H1 (cell line): ENCODE measurements at regions not wholly inside any gene's neighbourhood (a gene's known extent, or its start where the extent isn't known, plus 50 kb on each side); places are given as distances from the start of the nearest gene placed in this dataset.

Experiments used
- CTCF ChIA-PET: fragments of 300-600 bp; sonication (Branson Sonifier 250); formaldehyde crosslinking; loops from one replicate; lab custom pipeline; 2021; ENCODE audit not compliant: partially characterized antibody; lab: Charles Lee
- POLR2A ChIA-PET: fragments of 300-600 bp; sonication (Branson Sonifier 250); formaldehyde crosslinking; loops from one replicate; lab custom pipeline; 2021; ENCODE audit warnings: inconsistent platforms; ENCODE audit not compliant: partially characterized antibody; lab: Charles Lee
- DNase-seq, 2 experiments: peaks; one replicate each; pipeline versions ENCODE4 v3.0.0 to v3.0.0-alpha.2; 2010 to 2022; ENCODE audit warnings: low spot score in 2 of 2, low read depth in 1 of 2, mixed read lengths in 1 of 2
- FAIRE-seq: peaks from 2 replicates; lab custom pipeline; 2011; peaks lifted over from hg19 to GRCh38; lab: Jason Lieb, UNC
- H2AFZ ChIP-seq: 2 replicates; pipeline ENCODE4 v1.8.1; 2012; ENCODE audit warnings: low read length, inconsistent platforms
- H2AK5ac ChIP-seq: 2 replicates; pipeline ENCODE4 v1.6.1; 2013; ENCODE audit warnings: low read depth, low read length
- H2BK120ac ChIP-seq: replicated peaks from 2 replicates; pipeline ENCODE3; 2013; ENCODE audit warnings: low read depth, low read length, inconsistent platforms
- H2BK12ac ChIP-seq: 2 replicates; pipeline ENCODE4 v1.6.1; 2013; ENCODE audit warnings: low read depth, low read length
- H2BK15ac ChIP-seq: 2 replicates; pipeline ENCODE4 v1.6.1; 2013; ENCODE audit warnings: low read length
- H2BK20ac ChIP-seq: 2 replicates; pipeline ENCODE4 v1.6.1; 2013; ENCODE audit warnings: low read length
- H2BK5ac ChIP-seq: 2 replicates; pipeline ENCODE4 v1.6.1; 2013; ENCODE audit warnings: low read depth, low read length
- H3K14ac ChIP-seq: 2 replicates; pipeline ENCODE4 v1.6.1; 2013; ENCODE audit warnings: inconsistent platforms; ENCODE audit not compliant: insufficient read length
- H3K18ac ChIP-seq: 2 replicates; pipeline ENCODE4 v1.6.1; 2013; ENCODE audit warnings: low read length; ENCODE audit errors: extremely low read depth
- H3K23ac ChIP-seq: 2 replicates; pipeline ENCODE4 v1.6.1; 2013; ENCODE audit warnings: inconsistent platforms; ENCODE audit not compliant: insufficient read length
- H3K23me2 ChIP-seq: 2 replicates; pipeline ENCODE4 v1.6.1; 2013; ENCODE audit warnings: low read depth, low read length
- H3K27ac ChIP-seq: 2 replicates; pipeline ENCODE4 v1.6.1; 2011; ENCODE audit warnings: low read depth, low read length, inconsistent platforms
- H3K27me3 ChIP-seq, 4 experiments: replicated peaks in 1 of 4; 1 replicate in 1 of 4; 2 replicates in 3 of 4; pipeline versions ENCODE4 v1.6.1 to v1.8.1; 2011 to 2013; ENCODE audit warnings: low read length in 3 of 4, mild to moderate bottlenecking in 3 of 4, inconsistent platforms in 2 of 4, mixed read lengths in 2 of 4, moderate library complexity in 1 of 4; ENCODE audit not compliant: control insufficient read depth in 3 of 4, insufficient read depth in 3 of 4; ENCODE audit errors: extremely low read depth in 1 of 4
- H3K36me3 ChIP-seq, 4 experiments: 2 replicates each; pipeline versions ENCODE4 v1.6.1 to v1.8.1; 2011 to 2013; ENCODE audit warnings: mild to moderate bottlenecking in 4 of 4, low read length in 3 of 4, moderate library complexity in 2 of 4, control low read depth in 1 of 4, inconsistent platforms in 1 of 4; ENCODE audit not compliant: insufficient read depth in 4 of 4, control insufficient read depth in 2 of 4
- H3K4ac ChIP-seq: replicated peaks from 2 replicates; pipeline ENCODE3; 2013; ENCODE audit warnings: low read length, low read depth, mixed read lengths, inconsistent platforms; ENCODE audit not compliant: insufficient read length
- H3K4me1 ChIP-seq, 4 experiments: replicated peaks in 1 of 4; 1 replicate in 1 of 4; 2 replicates in 3 of 4; pipeline versions ENCODE4 v1.6.1 to v1.8.1; 2011 to 2013; ENCODE audit warnings: low read length in 3 of 4, inconsistent platforms in 2 of 4, mixed read lengths in 1 of 4; ENCODE audit not compliant: insufficient read depth in 4 of 4, control insufficient read depth in 3 of 4
- H3K4me2 ChIP-seq, 2 experiments: 2 replicates each; pipeline versions ENCODE4 v1.6.1 to v1.8.1; 2011 to 2013; ENCODE audit warnings: low read depth in 2 of 2, low read length in 2 of 2, control low read depth in 1 of 2, inconsistent platforms in 1 of 2, mild to moderate bottlenecking in 1 of 2; ENCODE audit not compliant: insufficient read depth in 1 of 2
- H3K4me3 ChIP-seq, 4 experiments: fragments of 200-600, 300-600 bp in 1 of 4; sonication (generic), shearing (Covaris generic), sonication (Bioruptor Twin) in 1 of 4; 2 replicates each; pipeline versions ENCODE4 v1.5.1 to v1.8.1; 2011 to 2016; ENCODE audit warnings: low read length in 4 of 4, low read depth in 3 of 4, control low read depth in 2 of 4, inconsistent platforms in 2 of 4, mild to moderate bottlenecking in 2 of 4, mixed read lengths in 1 of 4, moderate library complexity in 1 of 4; ENCODE audit not compliant: insufficient read depth in 2 of 4; ENCODE audit errors: extremely low read depth in 1 of 4
- H3K56ac ChIP-seq: replicated peaks from 2 replicates; pipeline ENCODE3; 2013; ENCODE audit warnings: low read depth, mild to moderate bottlenecking, mixed read lengths, low read length, inconsistent platforms; ENCODE audit not compliant: insufficient read length
- H3K79me1 ChIP-seq: 2 replicates; pipeline ENCODE4 v1.6.1; 2013; ENCODE audit warnings: low read depth, low read length, control low read depth
- H3K79me2 ChIP-seq, 2 experiments: 2 replicates each; pipeline versions ENCODE4 v1.6.1 to v1.8.1; 2012 to 2013; ENCODE audit warnings: low read length in 2 of 2, mild to moderate bottlenecking in 2 of 2, inconsistent platforms in 1 of 2; ENCODE audit not compliant: insufficient read depth in 2 of 2, control insufficient read depth in 1 of 2
- H3K9ac ChIP-seq, 4 experiments: replicated peaks in 1 of 4; 1 replicate in 1 of 4; 2 replicates in 3 of 4; pipeline versions ENCODE4 v1.6.1 to v1.8.1; 2011 to 2013; ENCODE audit warnings: low read depth in 3 of 4, low read length in 3 of 4, control low read depth in 2 of 4, mild to moderate bottlenecking in 2 of 4, moderate library complexity in 2 of 4, inconsistent platforms in 1 of 4; ENCODE audit errors: extremely low read depth in 1 of 4
- H3K9me3 ChIP-seq, 2 experiments: 2 replicates each; pipeline versions ENCODE4 v1.6.1 to v1.8.1; 2012 to 2013; ENCODE audit warnings: mild to moderate bottlenecking in 2 of 2, moderate library complexity in 2 of 2, control low read depth in 1 of 2, inconsistent platforms in 1 of 2, low read depth in 1 of 2, low read length in 1 of 2, mixed read lengths in 1 of 2; ENCODE audit not compliant: insufficient read depth in 2 of 2
- H4K20me1 ChIP-seq, 2 experiments: replicated peaks in 1 of 2; 2 replicates each; pipeline versions ENCODE3 to v1.8.1; 2011 to 2013; ENCODE audit warnings: inconsistent platforms in 2 of 2, low read length in 2 of 2, mild to moderate bottlenecking in 1 of 2; ENCODE audit not compliant: insufficient read depth in 2 of 2, control insufficient read depth in 1 of 2
- H4K5ac ChIP-seq: 2 replicates; pipeline ENCODE4 v1.6.1; 2013; ENCODE audit warnings: low read length, low read depth, mixed read lengths, inconsistent platforms; ENCODE audit not compliant: insufficient read length
- H4K8ac ChIP-seq: 2 replicates; pipeline ENCODE4 v1.8.0; 2013; ENCODE audit warnings: mild to moderate bottlenecking, moderate library complexity, low read length, inconsistent platforms; ENCODE audit not compliant: insufficient read depth; ENCODE audit errors: extremely low read depth
- H4K91ac ChIP-seq: replicated peaks from 2 replicates; pipeline ENCODE3; 2013; ENCODE audit warnings: low read length, mixed read lengths, inconsistent platforms; ENCODE audit not compliant: insufficient read length
- CHD1 ChIP-seq: IDR thresholded peaks from 2 replicates; pipeline ENCODE4 v1.6.1; 2012; ENCODE audit warnings: low read depth, low read length, improper control_type of control experiment
- CHD2 ChIP-seq: IDR thresholded peaks from 2 replicates; pipeline ENCODE4 v1.6.1; 2012; ENCODE audit warnings: low read length, improper control_type of control experiment
- CTBP2 ChIP-seq: IDR thresholded peaks from 2 replicates; pipeline ENCODE4 v1.7.0; 2011; ENCODE audit warnings: borderline replicate concordance, mild to moderate bottlenecking, moderate library complexity, mixed read lengths, low read length; ENCODE audit not compliant: insufficient read depth, insufficient read length
- CTCF ChIP-seq, 3 experiments: IDR thresholded peaks; 1 replicate in 2 of 3; 2 replicates in 1 of 3; pipeline versions ENCODE4 v1.5.1 to v1.6.1; 2011; ENCODE audit warnings: low read length in 3 of 3, mild to moderate bottlenecking in 3 of 3, inconsistent platforms in 2 of 3, low read depth in 1 of 3, moderate library complexity in 1 of 3; ENCODE audit not compliant: insufficient read depth in 1 of 3; ENCODE audit errors: control extremely low read depth in 1 of 3
- EGR1 ChIP-seq: IDR thresholded peaks from 2 replicates; pipeline ENCODE4 v1.6.1; 2011; ENCODE audit warnings: low read depth, low read length, borderline replicate concordance
- HDAC2 ChIP-seq, 2 experiments: fragments of 300-600 bp in 1 of 2; sonication (generic) in 1 of 2; IDR thresholded peaks; 2 replicates each; pipeline ENCODE4 v1.6.1; 2011 to 2012; ENCODE audit warnings: low read depth in 2 of 2, low read length in 2 of 2, mild to moderate bottlenecking in 2 of 2, moderate library complexity in 2 of 2, borderline replicate concordance in 1 of 2, inconsistent platforms in 1 of 2
- MAX ChIP-seq: IDR thresholded peaks from 2 replicates; pipeline ENCODE4 v1.6.1; 2012; ENCODE audit warnings: inconsistent platforms
- SP4 ChIP-seq: IDR thresholded peaks from 2 replicates; pipeline ENCODE4 v1.6.1; 2012; ENCODE audit warnings: low read length, inconsistent platforms
- SRF ChIP-seq: IDR thresholded peaks from 2 replicates; pipeline ENCODE4 v1.6.1; 2011; ENCODE audit warnings: mild to moderate bottlenecking, low read depth, low read length, moderate library complexity
- TAF1 ChIP-seq: IDR thresholded peaks from 2 replicates; pipeline ENCODE4 v1.6.1; 2011; ENCODE audit warnings: mild to moderate bottlenecking, low read depth, low read length
- TBP ChIP-seq: IDR thresholded peaks from 2 replicates; pipeline ENCODE4 v1.6.1; 2011; ENCODE audit warnings: low read depth, low read length, improper control_type of control experiment
- TCF12 ChIP-seq: IDR thresholded peaks from 2 replicates; pipeline ENCODE4 v1.6.1; 2011; ENCODE audit warnings: low read depth, mild to moderate bottlenecking, low read length
- WGBS, 2 experiments: shearing (Covaris generic) in 1 of 2; methylation state at CpG; one replicate each; pipeline versions ENCODE4 v1.1.6 to v1.1.7; 2013 to 2015; ENCODE audit warnings: low lambda C conversion rate in 2 of 2, mixed read lengths in 2 of 2, inconsistent platforms in 1 of 2, low coverage in 1 of 2, missing lambda C conversion rate in 1 of 2; ENCODE audit not compliant: insufficient replicate concordance in 2 of 2, insufficient coverage in 1 of 2, insufficient read length in 1 of 2; ENCODE audit errors: extremely low coverage in 1 of 2, missing lambda C conversion rate in 1 of 2; 5-methylcytosine and 5-hydroxymethylcytosine counted together

- Histone ChIP-seq H4K91ac (no peak overlapping the region), H2BK120ac (no peak overlapping the region), H2BK12ac (no peak overlapping the region), H3K23me2 (no peaks in the 10 kb centered on the region), H3K56ac (no peak overlapping the region), H2BK20ac (no peak overlapping the region), H2AFZ (no peak overlapping the region), H2BK15ac (no peak overlapping the region), H3K9ac (no peak overlapping the region), H4K8ac (no peak overlapping the region), H3K36me3 (no peaks in the 10 kb centered on the region), H3K23ac (no peak overlapping the region), H3K79me1 (no peaks in the 10 kb centered on the region), H3K14ac (no peak overlapping the region), H3K4me3 (no peak overlapping the region), H3K27me3 (no peaks in the 10 kb centered on the region), H2AK5ac (no peak overlapping the region), H3K4me2 (no peak overlapping the region), H4K5ac (no peak overlapping the region), H3K18ac (no peak overlapping the region), H3K27ac (no peak overlapping the region), H3K79me2 (no peaks in the 10 kb centered on the region), H2BK5ac (no peak overlapping the region), H3K4me1 (no peaks in the 10 kb centered on the region), H4K20me1 (no peaks in the 10 kb centered on the region), H3K4ac (no peak overlapping the region), H3K9me3 (no peaks in the 10 kb centered on the region)
- WGBS, 2 experiments, result 100% methylated on average over 2 of the region's 2 CpGs; no CpG with 5 or more reads in 1 of the 2 experiments
- DNase-seq, result no peak
- FAIRE-seq, result no peak
- CTCF ChIA-PET, result interaction anchor here (1.1 to 1.4 kb wide), 2 partner anchors 11 to 1319 kb away, joined by 3 to 4 read pairs; no protein-coding TSS in a partner anchor
- POLR2A ChIA-PET, result no interaction called here
- TF ChIP-seq CTBP2 (no peak), CHD1 (no peak), EGR1 (no peak), TCF12 (no peak), CTCF (IDR thresholded peaks at IDR 0.05; ENCODE audit: control extremely low read depth in 1 of 3, insufficient read depth in 1 of 3, low read depth in 1 of 3, low read length in 3 of 3) (no peak), SRF (no peak), SP4 (no peak), TBP (no peak), TAF1 (no peak), HDAC2 (IDR thresholded peaks at IDR 0.05; ENCODE audit: borderline replicate concordance in 1 of 2, low read depth in 2 of 2, low read length in 2 of 2) (no peak), CHD2 (no peak), MAX (no peak)
Measured at GRCh38 chr10:65360497-65360896, 1565.3 kb upstream of the LRRTM3 start.
